D721Med (cell line): ENCODE measurements at regions not wholly inside any gene's neighbourhood (a gene's known extent, or its start where the extent isn't known, plus 50 kb on each side); places are given as distances from the start of the nearest gene placed in this dataset.
A peak's percentile ranks its signal among the peaks of the same experiment; 100 is the strongest.

ENCODE experiments used
- DNase-seq: peaks from one replicate; pipeline ENCODE4 v3.0.0; 2011; ENCODE audit warnings: low spot score; ENCODE audit not compliant: insufficient read length
- FAIRE-seq: peaks from 2 replicates; lab custom pipeline; 2011; peaks lifted over from hg19 to GRCh38; lab: Jason Lieb, UNC
- TF ChIP-seq, protein P1 (sequence below): IDR thresholded peaks from 2 replicates; pipeline ENCODE4 v1.5.1; 2012; ENCODE audit warnings: mild to moderate bottlenecking, control low read depth; ENCODE audit not compliant: insufficient read depth; ENCODE audit errors: missing control alignments

DNA sequence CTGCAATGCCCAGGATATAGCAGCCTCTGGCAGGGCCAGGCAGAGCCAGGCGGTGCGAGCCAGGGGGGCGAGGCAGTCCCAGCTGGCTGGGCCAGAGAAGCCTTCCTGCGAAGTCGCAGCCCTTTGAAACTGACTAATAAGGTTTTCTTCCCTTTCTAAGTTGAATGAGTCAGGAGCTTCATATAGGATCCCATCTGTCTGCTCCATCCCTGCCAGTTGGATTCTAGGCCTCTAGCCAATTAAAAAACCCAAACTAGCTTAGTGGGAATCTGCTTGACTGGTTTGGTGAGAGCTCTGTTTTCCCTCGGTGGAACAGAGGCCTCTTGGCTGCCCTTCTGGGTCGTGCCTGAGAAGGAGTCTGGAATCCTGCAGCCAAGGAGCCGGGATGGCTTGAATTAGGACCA lies 70.1 kb upstream of the RAPGEF1 start:
- DNase-seq, result no peak
- no peak for FAIRE-seq
- TF ChIP-seq, protein P1, sequence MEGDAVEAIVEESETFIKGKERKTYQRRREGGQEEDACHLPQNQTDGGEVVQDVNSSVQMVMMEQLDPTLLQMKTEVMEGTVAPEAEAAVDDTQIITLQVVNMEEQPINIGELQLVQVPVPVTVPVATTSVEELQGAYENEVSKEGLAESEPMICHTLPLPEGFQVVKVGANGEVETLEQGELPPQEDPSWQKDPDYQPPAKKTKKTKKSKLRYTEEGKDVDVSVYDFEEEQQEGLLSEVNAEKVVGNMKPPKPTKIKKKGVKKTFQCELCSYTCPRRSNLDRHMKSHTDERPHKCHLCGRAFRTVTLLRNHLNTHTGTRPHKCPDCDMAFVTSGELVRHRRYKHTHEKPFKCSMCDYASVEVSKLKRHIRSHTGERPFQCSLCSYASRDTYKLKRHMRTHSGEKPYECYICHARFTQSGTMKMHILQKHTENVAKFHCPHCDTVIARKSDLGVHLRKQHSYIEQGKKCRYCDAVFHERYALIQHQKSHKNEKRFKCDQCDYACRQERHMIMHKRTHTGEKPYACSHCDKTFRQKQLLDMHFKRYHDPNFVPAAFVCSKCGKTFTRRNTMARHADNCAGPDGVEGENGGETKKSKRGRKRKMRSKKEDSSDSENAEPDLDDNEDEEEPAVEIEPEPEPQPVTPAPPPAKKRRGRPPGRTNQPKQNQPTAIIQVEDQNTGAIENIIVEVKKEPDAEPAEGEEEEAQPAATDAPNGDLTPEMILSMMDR, result no peak

DNA sequence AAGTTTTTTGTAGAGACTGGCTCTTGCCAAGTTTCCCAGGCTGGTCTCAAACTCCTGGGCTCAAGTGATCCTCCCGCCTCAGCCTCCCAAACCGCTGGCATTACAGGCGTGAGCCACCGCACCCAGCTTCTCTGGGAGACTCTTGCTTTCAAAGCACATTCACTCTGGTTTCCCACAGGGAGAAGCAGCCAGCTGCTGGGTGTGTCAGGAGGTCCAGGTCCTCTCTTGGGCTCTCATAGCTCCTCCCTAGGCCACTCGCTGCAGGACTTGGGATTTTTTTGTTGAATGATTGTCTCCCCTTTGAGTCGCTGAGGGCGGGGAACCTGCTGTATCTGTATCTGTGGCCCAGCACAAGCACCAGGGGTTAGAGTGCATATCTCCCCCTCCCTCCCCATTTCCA lies 68.4 kb upstream of the RAPGEF1 start:
- FAIRE-seq (no peak), DNase-seq (no peak)
- TF ChIP-seq, protein P1, result no peak

DNA sequence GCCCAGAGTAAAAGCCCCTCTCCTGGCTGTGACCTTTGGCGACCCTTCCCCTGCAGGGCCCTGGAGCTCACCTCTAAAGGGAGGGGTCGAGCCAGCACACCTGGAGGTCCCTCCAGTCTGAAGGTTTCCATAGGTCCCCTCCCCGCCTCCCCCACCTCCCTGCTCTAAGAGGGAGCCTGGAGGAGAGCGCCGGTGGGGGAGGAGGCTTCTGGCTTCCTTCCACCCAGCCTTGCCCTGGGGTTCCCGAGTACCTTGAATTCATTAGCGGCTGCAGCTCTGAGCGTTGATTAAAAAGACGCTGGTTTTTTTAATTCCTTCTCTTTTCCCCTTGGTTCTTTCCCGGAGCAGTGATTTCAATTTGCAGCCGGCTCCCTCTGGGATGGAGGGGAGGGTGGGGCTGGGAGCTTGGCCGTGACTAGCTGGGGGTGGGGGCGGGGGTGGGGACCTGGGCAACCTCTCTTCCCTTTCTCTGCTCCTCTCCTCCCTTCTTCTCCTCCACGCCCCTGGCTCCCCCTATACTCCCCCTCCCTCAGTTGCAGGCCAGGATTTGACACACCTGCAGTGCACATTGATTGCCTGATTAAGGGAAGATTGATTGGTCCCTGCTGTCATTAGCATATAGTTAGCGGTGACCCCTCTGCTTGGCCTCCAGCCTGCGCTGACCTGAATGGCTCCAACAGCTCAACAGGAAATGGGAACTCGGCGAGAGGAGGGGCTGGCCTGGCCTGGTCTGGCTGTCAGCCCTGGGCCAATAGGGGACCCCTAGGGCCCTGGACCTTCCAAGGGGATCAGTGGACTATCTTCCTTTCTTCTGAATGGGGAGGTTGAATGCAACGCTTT lies 67.5 kb upstream of the RAPGEF1 start:
- DNase-seq, result no peak
- TF ChIP-seq, protein P1, result no peak
- FAIRE-seq, result no peak

DNA sequence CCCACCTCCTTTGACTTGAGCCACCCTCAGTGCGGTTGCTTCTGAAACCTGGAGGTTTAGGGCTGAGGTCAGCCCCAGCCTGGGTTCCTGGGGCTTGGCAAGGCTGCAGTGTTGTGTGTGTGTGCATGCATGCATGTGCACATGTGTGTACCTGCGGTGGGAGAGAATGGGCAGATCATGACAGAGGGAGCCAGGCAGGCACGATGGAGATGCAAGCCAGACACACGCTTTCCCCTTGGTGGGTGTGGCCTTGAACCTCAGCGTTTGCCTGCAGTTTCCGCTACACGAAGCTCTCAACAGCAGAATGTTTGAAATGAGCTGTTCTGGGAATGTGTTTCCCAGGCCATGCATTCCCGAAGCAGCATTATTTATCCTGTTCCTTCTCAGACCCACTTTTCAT lies 65.9 kb upstream of the RAPGEF1 start:
- DNase-seq (no peak), FAIRE-seq (no peak)
- TF ChIP-seq, protein P1, result no peak

DNA sequence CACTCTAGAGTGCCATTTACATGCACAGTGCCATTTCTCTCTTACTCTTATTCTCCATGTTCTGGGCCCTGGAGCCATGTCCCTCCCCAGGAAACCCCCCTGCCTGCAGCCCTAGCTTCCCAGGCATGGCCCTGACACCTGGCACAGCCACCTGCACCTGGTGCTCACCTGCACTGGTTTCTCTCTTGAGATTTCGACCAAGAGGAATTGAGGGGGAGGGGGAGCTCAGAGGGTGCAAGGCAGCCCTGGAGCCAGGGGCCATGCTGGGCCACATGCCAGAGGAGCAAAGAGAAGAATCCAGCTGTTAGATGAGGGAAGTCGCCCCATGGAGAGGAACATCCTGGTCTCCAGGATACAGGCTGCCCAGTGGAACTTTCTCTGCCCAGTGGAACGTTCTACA lies 65.0 kb upstream of the RAPGEF1 start:
- FAIRE-seq, result no peak
- TF ChIP-seq, protein P1, result no peak
- no peak for DNase-seq

DNA sequence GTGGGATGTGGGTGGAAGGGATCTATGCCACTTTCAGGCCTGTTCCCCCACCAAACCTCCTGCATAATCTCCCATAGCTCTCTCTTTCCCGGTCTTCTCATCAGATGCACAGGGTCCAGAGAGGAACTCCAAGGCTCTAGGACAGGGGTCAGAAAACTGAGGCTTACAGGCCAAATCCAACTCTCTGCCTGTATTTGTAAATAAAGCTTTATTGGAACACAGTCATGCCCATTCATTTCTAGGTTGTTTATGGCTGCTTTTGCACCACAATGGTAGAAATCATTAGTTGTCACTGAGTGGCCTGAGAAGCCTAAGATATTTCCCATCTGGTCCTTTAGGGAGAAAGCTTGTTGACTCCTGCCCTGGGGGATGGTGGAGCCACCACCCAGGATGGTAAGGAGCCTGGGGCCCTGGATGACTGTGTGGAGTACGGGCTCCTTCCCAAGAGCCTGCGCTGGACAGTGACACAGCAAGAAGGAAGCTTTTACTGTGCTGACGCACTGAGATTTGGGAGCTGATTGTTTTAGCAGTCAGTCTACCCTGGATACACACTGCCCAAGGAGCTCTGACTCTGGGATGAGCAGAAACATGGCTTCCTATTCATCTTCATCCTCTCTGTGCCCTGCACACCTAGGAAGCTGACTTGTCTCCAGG lies 64.0 kb upstream of the RAPGEF1 start:
- no peak for DNase-seq
- TF ChIP-seq, protein P1, result no peak
- no peak for FAIRE-seq

DNA sequence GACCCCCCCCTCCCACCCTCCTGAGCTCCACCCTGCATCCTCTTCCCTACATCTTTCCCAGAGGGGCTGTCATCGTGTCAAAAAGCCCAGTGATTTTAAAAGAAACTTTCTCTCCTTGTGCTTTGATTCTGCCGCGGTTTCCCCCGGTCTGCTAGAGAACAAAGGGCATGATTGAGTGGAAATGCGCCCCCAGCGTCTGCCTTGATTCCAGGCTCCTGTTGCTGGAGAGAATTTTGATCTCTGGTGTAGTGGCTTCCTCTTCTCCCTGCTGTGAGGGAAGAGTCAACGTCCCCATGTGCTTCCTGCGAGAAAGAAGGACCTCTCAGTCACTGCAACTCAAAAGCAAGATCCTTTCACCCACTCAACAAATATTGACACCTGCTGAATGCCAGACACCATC lies 61.9 kb upstream of the RAPGEF1 start:
- FAIRE-seq (no peak), DNase-seq (no peak)
- TF ChIP-seq, protein P1, result peak; percentile 8
